HG02759 (cell line): ENCODE measurements at regions not wholly inside any gene's neighbourhood (a gene's known extent, or its start where the extent isn't known, plus 50 kb on each side); places are given as distances from the start of the nearest gene placed in this dataset.

Experiments
- ATAC-seq: cut with Tn5 transposase; IDR thresholded peaks from one replicate; pipeline ENCODE4 v1.9.1; 2021; ENCODE audit warnings: mild to moderate bottlenecking, moderate library complexity; ENCODE audit not compliant: unreplicated experiment

GRCh38 chr13:84686458-84686857 is 804.2 kb upstream of the SLITRK1 start:
- ATAC-seq: no peak

DNA sequence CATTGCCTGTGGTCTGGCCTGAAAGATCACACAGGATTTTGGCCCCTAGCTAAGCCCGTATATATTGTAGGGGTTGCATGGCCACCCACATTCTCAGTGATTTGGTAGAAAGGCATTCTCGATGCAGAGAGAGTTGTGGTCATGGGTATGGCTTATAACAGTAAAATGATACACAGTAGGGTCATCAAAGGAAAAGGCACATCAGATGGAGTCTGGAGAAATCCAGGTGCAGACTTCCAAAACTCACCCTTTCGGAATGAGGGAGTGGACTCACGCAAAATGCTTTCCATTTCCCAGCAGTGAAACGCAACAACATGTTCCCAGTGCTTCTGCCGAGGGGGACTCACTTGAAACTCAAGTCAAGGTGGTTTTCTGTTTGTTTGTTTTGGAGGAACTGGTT is 802.5 kb upstream of the SLITRK1 start:
- no peak for ATAC-seq

DNA sequence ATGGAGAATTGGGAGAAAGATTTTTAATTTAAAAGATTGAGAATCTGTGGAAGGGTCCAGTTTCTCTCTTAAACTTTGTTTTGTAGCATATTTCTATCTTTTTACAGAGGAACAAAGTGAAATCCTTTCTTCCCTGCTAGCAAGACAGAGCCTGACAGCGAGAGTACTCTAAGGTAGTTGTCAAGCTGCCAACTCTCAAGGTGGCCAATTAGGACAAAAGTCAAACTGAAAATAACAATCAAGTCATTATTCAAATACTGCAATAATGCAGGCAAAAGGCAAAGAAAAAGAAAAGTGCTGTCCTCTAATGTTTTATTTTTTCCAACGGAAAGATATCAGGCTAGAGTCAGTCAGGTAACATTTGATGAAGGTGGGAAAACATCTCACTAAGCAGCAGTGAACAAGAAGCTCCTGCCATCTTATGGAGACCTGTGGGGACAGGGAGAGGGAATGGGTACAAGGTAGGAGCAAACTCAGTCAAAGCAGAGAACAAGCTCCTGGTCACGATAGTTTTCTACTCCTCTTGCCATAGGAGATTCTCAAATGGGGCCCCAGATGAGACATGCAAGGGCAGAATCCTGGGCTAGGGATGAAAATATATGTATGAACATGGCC is 801.9 kb upstream of the SLITRK1 start:
- ATAC-seq: no peak

DNA sequence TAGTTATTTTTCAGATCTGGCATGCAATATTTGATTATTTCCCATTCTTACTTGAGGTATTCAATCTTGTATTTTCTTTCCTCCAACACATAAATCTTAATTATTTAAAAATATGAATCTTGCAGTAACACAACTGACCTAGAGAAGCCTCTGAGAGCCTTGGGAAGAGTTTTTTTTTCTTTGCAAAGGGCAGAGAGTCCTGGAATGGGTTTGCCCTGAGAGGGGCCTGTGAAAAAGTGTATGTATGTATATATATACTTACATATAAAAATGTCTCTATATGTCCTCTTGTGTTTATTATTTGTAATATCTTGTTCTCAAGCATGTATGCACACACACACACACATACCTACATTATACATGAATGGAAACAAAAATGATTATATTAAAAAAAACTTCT is 801.2 kb upstream of the SLITRK1 start:
- ATAC-seq: no peak

DNA sequence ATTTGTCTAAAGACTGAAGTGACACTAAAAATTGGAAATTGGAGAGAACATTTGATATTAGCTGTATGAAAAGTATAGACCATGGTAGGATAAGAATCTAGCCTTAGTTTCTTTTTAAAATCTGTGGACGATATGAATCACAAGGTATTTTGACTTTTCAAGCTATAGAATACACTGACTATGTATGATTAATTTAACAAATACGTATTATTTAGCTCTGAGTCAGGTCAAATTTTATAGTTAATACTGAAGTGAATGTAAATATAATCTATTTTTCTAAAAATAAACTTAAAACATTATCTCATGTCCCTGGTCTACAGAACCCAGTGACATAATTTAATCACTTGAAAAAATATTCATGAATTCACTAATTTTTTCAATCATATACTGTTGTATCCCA is 795.6 kb upstream of the SLITRK1 start:
- no peak for ATAC-seq

DNA sequence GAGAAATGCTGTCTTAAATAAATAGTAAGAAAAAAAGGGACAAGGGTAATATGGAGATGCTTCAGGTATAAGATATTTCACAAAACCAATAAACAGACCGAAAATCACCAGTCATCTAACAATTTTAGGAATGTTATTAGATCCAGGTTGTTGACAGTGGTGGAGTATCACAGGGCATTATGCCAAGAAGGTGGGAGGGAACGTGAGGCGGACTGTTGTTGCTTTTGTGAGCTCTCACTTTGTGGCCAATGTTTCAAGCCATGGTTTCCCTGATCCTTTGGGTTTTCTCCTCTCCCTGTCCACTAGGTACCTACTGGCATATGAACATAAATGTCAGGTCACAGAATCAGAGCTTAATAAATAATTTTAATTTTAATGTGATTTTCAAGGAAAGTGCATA is 790.3 kb upstream of the SLITRK1 start:
- no peak for ATAC-seq

DNA sequence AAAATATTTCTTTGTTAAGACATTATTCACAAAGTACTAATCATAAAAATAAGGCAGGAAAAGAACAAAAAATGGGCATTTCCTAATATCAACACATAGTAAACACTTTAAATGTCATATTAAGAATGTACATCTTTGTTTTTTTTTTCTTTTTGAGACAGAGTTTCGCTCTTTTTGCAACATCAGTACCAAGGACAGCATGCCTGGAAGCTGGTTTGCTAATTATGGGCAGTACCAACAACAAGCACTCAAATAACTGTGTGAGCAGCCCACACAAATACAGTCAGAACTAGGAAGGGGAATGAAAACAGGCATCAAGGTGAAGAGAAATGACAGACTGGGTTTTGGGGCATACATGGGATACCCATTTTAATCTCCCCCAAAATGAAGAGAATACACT is 788.0 kb upstream of the SLITRK1 start:
- no peak for ATAC-seq

DNA sequence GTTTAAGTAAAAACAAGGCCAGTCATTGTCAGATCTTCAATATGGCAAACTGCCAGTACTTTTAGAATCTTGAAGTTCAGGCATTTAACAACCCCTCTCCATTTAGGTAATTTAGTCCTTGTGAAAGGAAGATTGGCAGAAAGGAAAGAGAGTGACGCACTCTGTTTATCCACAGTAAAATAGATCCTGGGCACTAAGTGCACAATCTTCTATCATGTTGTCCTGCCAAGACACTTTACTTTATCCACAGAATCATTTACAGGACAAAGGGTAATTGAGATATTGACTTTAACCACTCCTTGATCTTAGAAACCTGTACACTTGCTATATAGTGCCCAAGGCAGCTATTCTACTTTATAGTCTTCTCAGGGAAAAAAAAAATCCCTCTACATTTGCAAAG is 786.4 kb upstream of the SLITRK1 start:
- ATAC-seq: no peak

- no peak for ATAC-seq
Observed at GRCh38 chr13:84662491-84662890, 780.2 kb upstream of the SLITRK1 start.

DNA sequence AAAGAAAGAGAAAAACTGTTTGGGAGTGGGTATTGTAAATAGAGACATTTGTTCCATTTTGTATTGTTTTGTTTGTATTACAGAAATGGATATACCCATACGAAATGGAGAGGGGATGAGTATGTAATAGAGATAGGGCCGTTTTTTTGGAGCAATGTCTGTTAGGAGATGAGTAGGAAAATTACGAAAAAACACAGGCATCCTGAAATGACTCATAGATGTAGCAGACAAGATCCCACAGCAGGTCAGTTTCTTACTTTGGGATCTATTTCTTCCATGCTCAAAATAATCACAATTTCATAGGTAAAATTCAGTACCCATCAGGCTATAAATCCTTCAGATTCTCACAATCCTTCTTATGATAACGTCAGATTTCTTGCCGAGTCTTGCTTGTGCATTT is 779.4 kb upstream of the SLITRK1 start:
- ATAC-seq: no peak

GRCh38 chr13:84659359-84659661 is 777.0 kb upstream of the SLITRK1 start:
- no peak for ATAC-seq

- no peak for ATAC-seq
Observed at GRCh38 chr13:84658491-84659358, 776.5 kb upstream of the SLITRK1 start.

DNA sequence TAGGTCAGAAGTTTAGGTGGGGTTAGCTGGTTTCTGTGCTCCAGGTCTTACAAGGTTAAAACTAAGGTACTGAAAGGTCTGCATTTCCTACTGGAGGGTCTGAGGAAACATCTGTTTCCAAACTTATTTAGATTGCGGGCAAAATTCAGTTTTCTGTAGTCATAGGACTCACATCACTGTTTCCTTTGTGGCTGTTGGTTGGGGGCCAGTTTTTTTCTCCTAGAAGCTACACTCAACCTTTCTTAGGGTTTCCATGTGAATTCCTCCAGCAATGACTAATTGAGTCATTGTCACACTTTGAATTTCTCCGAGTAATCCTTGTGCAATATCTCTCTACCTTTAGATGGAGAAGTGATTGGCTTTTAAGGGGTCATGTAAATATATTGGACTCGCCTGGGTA is 773.4 kb upstream of the SLITRK1 start:
- no peak for ATAC-seq

DNA sequence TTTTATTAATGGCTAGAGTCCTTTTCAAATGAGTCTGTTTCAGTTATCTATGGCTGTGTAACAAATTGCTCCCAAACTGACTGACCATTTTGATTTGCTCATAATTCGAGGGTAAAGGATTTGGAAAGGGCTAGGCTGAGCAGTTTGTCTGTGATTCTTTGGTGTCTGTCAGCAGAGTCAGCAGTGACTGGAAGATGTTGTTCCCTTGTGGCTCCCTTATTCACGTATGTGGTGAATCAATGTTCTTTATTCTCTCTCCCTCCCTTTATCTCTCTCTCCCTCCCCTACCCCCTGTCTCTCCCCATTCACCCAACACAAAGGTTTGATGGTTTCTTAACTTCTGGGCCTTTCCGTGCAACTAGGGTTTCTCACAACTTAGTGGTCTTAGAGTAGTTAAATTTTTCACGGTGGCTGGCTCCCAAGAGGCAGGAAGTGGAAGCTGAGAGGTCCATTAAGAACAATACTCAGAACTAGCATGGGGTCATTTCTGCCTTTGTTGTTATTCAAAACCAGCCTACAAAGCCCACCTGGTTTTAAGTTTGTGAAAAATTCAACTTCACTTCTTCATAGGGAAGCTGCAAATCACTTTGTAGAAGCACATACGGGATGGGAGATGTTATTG is 772.5 kb upstream of the SLITRK1 start:
- ATAC-seq: no peak

DNA sequence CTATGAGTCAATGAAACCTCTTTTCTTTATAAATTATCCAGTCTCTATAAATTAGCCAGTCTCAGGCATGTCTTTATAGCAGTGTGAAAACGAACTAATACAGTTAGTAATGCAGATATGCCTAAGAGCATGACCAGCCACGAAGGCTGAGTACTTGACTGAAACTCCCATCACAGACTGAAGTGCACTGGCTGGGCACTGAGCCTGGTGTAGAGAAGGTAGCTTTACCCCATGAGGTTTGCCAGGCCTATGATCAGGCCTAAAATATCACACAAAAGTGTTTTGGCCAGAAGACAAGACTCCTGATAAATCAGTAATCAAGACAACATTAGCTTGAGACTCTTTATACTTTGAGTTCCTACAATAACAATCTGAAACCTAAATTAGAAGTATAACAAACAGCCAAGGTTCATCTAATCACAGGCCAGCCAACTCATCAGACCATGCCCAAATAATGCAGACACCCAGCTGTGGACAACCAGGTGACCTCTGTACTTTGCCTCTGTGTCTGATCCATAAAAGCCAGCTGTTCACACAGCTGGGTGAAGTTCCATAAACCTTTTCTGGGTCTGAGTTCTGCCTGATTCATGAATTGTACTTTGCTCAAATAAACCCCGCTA is 771.8 kb upstream of the SLITRK1 start:
- no peak for ATAC-seq

DNA sequence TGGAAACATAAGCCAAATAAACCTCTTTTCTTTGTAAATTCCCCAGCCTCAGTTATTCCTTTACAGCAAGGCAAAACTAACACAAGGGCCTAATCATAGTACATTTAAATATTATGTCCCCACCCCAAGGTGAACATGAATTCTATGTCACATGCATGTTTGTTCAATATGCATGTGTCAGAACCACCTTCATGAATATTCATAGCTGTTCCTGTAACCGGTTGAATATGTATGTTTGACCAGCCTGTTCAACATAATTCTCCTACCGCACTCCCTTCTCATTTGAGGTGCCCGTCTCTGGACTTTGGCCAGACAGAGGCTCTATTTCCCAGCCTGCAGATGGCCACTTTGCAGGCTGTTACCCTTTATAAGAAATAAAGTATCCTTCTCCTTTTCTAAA is 769.4 kb upstream of the SLITRK1 start:
- no peak for ATAC-seq

DNA sequence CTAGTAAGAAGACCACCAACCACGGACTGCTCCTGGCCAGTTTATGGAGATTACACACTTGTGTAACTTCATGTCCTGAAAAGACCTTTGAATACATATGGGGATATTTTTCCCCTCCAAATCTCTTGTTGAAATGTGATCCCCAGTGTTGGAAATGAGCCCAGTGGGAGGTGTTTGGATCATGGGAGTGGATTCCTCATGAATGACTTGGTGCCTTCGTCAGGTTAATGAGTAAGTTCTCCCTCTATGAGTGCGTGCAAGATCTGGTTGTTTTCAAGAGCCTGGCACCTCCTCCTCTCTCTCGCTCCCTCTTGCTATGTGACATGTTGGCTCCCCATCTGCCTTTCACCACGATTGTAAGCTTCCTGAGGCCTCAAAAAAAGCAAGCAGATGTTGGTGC is 769.0 kb upstream of the SLITRK1 start:
- no peak for ATAC-seq

DNA sequence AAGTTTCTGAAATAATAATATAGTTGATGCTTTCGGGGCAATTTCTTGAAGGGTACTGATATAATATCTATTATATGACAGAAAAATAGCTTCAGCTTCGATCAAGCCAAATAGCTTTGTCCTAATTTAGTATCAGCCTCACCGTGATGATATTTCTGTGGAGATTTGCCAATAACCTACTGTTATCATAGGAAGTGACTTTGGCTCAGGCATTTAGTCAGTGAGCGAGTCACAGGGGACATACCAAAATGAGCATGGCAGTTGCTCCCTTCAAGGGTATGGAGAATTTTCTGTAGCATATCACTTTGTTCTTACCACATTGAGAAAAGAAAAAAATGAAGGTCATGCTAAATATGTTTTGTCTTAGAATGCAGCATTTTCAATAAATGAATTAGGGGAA is 767.6 kb upstream of the SLITRK1 start:
- no peak for ATAC-seq

- no peak for ATAC-seq
Observed at GRCh38 chr13:84648069-84648640, 765.9 kb upstream of the SLITRK1 start.

GRCh38 chr13:84646957-84647356 is 764.7 kb upstream of the SLITRK1 start:
- no peak for ATAC-seq

DNA sequence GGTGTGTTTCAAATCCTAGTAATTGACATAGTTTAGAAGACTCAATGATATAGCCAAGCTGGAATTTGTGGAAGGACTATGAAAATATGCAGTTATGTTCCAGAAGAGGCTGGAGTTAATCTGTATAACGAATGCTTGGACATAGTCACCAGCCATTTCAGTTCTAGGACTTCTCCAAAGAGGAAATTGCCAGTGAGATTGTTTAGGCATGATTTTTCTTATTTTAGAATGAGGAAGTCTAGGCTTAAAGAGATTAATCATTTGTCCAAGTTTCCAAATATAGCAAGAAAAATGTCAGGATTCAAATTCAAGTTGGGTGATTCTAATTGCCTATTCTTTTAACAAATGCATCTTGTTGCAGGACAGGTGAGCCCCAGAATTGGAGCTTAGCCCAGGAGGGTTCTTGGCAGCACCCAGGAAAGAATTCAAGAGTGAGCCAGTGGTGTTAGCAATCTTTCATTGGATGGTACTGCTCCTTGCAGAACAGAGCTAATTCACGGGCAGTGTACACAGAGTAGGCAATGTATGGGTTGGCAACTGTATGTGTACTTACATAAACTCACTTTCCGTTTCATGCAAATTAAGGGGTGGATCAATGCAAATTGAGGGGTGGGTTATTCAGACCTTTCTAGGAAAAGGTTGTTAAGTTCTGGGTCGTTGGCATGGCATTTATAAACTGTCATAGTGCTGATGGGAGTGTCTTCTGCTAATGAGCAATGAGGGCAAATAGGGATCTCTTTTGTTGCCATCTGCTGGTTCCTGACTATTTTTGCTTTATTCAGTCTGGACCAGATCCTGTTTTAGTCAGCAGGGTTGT is 763.1 kb upstream of the SLITRK1 start:
- no peak for ATAC-seq
